Type B pancreatic cell (in vitro differentiated cells): ENCODE measurements at regions not wholly inside any gene's neighbourhood (a gene's known extent, or its start where the extent isn't known, plus 50 kb on each side); places are given as distances from the start of the nearest gene placed in this dataset.

Experiments
- DNase-seq: peaks from one replicate; pipeline ENCODE4 v3.0.0; 2021; ENCODE audit warnings: mixed read lengths; ENCODE audit not compliant: unreplicated experiment; ENCODE audit errors: extremely low spot score
- H3K27ac Mint-ChIP-seq: 2 replicates; pipeline ENCODE4 v1.8.0; 2021; ENCODE audit warnings: mild to moderate bottlenecking, mixed read lengths
- H3K27me3 Mint-ChIP-seq: 2 replicates; pipeline ENCODE4 v1.8.0; 2021; ENCODE audit warnings: mixed read lengths
- H3K36me3 Mint-ChIP-seq: 2 replicates; pipeline ENCODE4 v1.8.0; 2021; ENCODE audit warnings: mixed read lengths
- H3K4me1 Mint-ChIP-seq: one replicate; pipeline ENCODE4 v1.8.0; 2021; ENCODE audit warnings: mixed read lengths; ENCODE audit not compliant: unreplicated experiment
- H3K4me3 Mint-ChIP-seq: 2 replicates; pipeline ENCODE4 v1.8.0; 2021; ENCODE audit warnings: mild to moderate bottlenecking, mixed read lengths
- H3K9me3 Mint-ChIP-seq: 2 replicates; pipeline ENCODE4 v1.8.0; 2021; ENCODE audit warnings: mixed read lengths
- CTCF ChIP-seq: fragments of 200-600 bp; sonication (generic); conservative IDR thresholded peaks from 2 replicates; pipeline ENCODE4 v1.5.0; 2021; ENCODE audit warnings: antibody characterized with exemption, mild to moderate bottlenecking

GRCh38 chr5:71834601-71835000 is 115.5 kb downstream of the CARTPT start:
- DNase-seq = no peak
- Mint-ChIP-seq H3K36me3 (no peaks in the 10 kb centered on the region), H3K4me1 (peaks cover 5% of the 10 kb centered on the region), H3K4me3 (no peak overlapping the region), H3K27me3 (peaks cover 9% of the 10 kb centered on the region), H3K27ac (no peak overlapping the region), H3K9me3 (no peaks in the 10 kb centered on the region)
- TF ChIP-seq CTCF = no peak

GRCh38 chr5:71836084-71836483 is 117.0 kb downstream of the CARTPT start:
- TF ChIP-seq CTCF = peak; percentile 57
- no peak for DNase-seq
- Mint-ChIP-seq H3K27ac (no peak overlapping the region), H3K9me3 (peaks cover 5% of the 10 kb centered on the region), H3K36me3 (no peaks in the 10 kb centered on the region), H3K27me3 (peaks cover 4% of the 10 kb centered on the region), H3K4me3 (no peak overlapping the region), H3K4me1 (no peaks in the 10 kb centered on the region)

GRCh38 chr5:71836559-71837112 is 117.6 kb downstream of the CARTPT start:
- no peaks in the 10 kb centered on the region for H3K36me3 Mint-ChIP-seq
- H3K4me1 Mint-ChIP-seq = no peaks in the 10 kb centered on the region
- H3K27ac Mint-ChIP-seq = no peak overlapping the region
- peaks cover 7% of the 10 kb centered on the region for H3K9me3 Mint-ChIP-seq
- no peak for TF ChIP-seq CTCF
- DNase-seq = no peak
- H3K4me3 Mint-ChIP-seq = no peak overlapping the region
- H3K27me3 Mint-ChIP-seq = peaks cover under 1% of the 10 kb centered on the region

- no peak for DNase-seq
- H3K27me3 Mint-ChIP-seq = no peaks in the 10 kb centered on the region
- peaks cover 7% of the 10 kb centered on the region for H3K9me3 Mint-ChIP-seq
- no peak overlapping the region for H3K27ac Mint-ChIP-seq
- no peak overlapping the region for H3K4me3 Mint-ChIP-seq
- H3K4me1 Mint-ChIP-seq = no peaks in the 10 kb centered on the region
- H3K36me3 Mint-ChIP-seq = no peaks in the 10 kb centered on the region
- TF ChIP-seq CTCF = no peak
Measured at GRCh38 chr5:71838286-71838685, 119.2 kb downstream of the CARTPT start.

- H3K27me3 Mint-ChIP-seq = no peaks in the 10 kb centered on the region
- H3K9me3 Mint-ChIP-seq = peaks cover 7% of the 10 kb centered on the region
- H3K4me3 Mint-ChIP-seq = peak overlapping the region; percentile 26
- H3K4me1 Mint-ChIP-seq = no peaks in the 10 kb centered on the region
- no peak for TF ChIP-seq CTCF
- H3K36me3 Mint-ChIP-seq = no peaks in the 10 kb centered on the region
- DNase-seq = no peak
- peak overlapping the region; percentile 89 for H3K27ac Mint-ChIP-seq
Measured at GRCh38 chr5:71839096-71839884, 120.2 kb downstream of the CARTPT start.
